Liver (tissue), 3 donors: ENCODE measurements at regions not wholly inside any gene's neighbourhood (a gene's known extent, or its start where the extent isn't known, plus 50 kb on each side); places are given as distances from the start of the nearest gene placed in this dataset.

Experiments used
- SP1 ChIP-seq: IDR thresholded peaks from 2 replicates; pipeline ENCODE4 v1.6.1; 2018; ENCODE audit warnings: antibody characterized with exemption, mild to moderate bottlenecking
- TF ChIP-seq, protein P1 (sequence below): fragments of 150-350 bp; IDR thresholded peaks from 2 replicates; pipeline ENCODE4 v1.5.1; 2017; ENCODE audit warnings: improper control_type of control experiment, low read depth, low read length; ENCODE audit not compliant: missing input control
- donor health status: healthy.
- donor health status: healthy.

DNA sequence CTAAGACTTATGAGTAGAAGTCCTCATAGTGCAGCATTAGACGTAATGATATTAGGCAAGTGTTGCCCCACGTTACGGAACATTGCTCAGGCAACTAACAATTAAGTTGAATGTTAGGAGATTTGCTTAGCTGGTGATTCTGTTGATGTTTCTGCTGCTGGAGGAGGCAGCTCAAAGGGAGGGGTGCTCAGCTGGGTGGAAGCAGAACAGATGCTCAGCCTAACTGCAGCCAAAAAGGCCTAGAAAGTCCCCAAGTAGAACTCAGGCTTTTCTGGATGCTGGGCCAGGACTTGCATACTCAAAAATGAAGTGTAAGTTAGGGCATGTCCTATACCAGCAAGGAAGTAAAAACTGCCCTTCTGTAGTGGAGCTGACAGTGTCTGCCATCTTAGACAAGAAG is 201.4 kb downstream of the ADRA2A start:
- TF ChIP-seq, protein P1, sequence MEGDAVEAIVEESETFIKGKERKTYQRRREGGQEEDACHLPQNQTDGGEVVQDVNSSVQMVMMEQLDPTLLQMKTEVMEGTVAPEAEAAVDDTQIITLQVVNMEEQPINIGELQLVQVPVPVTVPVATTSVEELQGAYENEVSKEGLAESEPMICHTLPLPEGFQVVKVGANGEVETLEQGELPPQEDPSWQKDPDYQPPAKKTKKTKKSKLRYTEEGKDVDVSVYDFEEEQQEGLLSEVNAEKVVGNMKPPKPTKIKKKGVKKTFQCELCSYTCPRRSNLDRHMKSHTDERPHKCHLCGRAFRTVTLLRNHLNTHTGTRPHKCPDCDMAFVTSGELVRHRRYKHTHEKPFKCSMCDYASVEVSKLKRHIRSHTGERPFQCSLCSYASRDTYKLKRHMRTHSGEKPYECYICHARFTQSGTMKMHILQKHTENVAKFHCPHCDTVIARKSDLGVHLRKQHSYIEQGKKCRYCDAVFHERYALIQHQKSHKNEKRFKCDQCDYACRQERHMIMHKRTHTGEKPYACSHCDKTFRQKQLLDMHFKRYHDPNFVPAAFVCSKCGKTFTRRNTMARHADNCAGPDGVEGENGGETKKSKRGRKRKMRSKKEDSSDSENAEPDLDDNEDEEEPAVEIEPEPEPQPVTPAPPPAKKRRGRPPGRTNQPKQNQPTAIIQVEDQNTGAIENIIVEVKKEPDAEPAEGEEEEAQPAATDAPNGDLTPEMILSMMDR, result no peak
- no peak for TF ChIP-seq SP1
